ENCODE measurements at regions not wholly inside any gene's neighbourhood (a gene's known extent, or its start where the extent isn't known, plus 50 kb on each side); places are given as distances from the start of the nearest gene placed in this dataset.

DNA sequence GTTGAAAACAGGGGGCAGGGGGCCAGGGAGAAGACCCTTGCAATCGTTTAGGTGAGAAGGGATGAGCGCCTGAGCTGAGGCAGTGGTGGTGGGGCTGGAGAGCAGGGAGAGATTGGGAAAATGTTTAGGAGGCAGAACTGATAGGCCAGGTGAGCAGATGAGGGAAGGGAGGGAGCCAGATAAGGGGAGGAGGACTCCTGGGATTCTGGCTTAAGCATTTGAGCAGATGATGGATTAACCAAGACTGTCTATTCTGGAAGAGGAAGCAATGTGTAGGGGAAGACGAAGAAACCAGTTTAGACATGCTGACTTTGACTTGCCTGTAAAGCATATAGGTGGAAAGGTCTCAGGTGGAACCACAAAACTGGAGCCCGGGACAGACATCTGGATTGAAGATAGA, 49.9 kb upstream of the ASPRV1 start:
- ATAC-seq (ENCODE audit: low read depth) (no peak), DNase-seq (no peak)
- no peak overlapping the region for H3K4me2 ChIP-seq (replicated peaks; ENCODE audit: low read depth, low read length, poor library complexity, severe bottlenecking)
- H3K79me2 ChIP-seq (ENCODE audit: control insufficient read depth, insufficient read depth, low read length): no peaks in the 10 kb centered on the region
- no peaks in the 10 kb centered on the region for H4K20me1 ChIP-seq (ENCODE audit: control insufficient read depth, insufficient read depth, low read length, poor library complexity, severe bottlenecking)
- no peak overlapping the region for H2AFZ ChIP-seq (ENCODE audit: insufficient read depth, low read depth, low read length, poor library complexity, severe bottlenecking)
- no peaks in the 10 kb centered on the region for H3K9me3 ChIP-seq (ENCODE audit: control extremely low read depth in 1 of 3, control insufficient read depth in 2 of 3, insufficient read depth in 1 of 3, low read length in 2 of 3)
- H3K9ac ChIP-seq (ENCODE audit: low read length): no peak overlapping the region
- no peaks in the 10 kb centered on the region for H3K27me3 ChIP-seq (replicated peaks in 1 of 4; ENCODE audit: control extremely low read depth in 1 of 4, control insufficient read depth in 3 of 4, insufficient read depth in 4 of 4, low read length in 3 of 4)
- H3K4me1 Mint-ChIP-seq: peaks cover 11% of the 10 kb centered on the region
- ChIA-PET POLR2A (interaction anchor here (0.7 kb wide), 1 partner anchor 9 kb away, joined by 3 read pairs; no protein-coding TSS in a partner anchor), CTCF (no interaction called here)
- no peak for TF ChIP-seq CTCF (IDR thresholded peaks at IDR 0.05)
- TF ChIP-seq EZH2 (IDR thresholded peaks at IDR 0.05; ENCODE audit: borderline replicate concordance, insufficient read depth, low read depth, low read length, poor library complexity, severe bottlenecking): no peak
- intact Hi-C loops (cut with micrococcal nuclease): no loop called here
- H3K27ac Mint-ChIP-seq: no peak overlapping the region
- H3K27me3 Mint-ChIP-seq: no peaks in the 10 kb centered on the region
- H3K27ac ChIP-seq (ENCODE audit: low read length in 2 of 2): no peak overlapping the region
- H3K4me1 ChIP-seq (ENCODE audit: control insufficient read depth in 2 of 2, insufficient read depth in 2 of 2, low read length in 2 of 2): peaks cover 0 to 6% of the 10 kb centered on the region in 2 donors
- H3K9me3 Mint-ChIP-seq (ENCODE audit: insufficient read depth): no peaks in the 10 kb centered on the region
- peaks cover 0 to 1% of the 10 kb centered on the region in 2 experiments for H3K36me3 ChIP-seq (replicated peaks in 1 of 2; ENCODE audit: control extremely low read depth in 1 of 2, control insufficient read depth in 1 of 2, extremely low read depth in 1 of 2, insufficient read depth in 2 of 2, low read length in 1 of 2)
- no peak overlapping the region for H3K4me3 Mint-ChIP-seq
- WGBS (ENCODE audit: insufficient coverage): 95% methylated on average over 4 of the region's 4 CpGs
- no peak overlapping the region for H3K4me3 ChIP-seq (ENCODE audit: control extremely low read depth in 1 of 5, extremely low read depth in 1 of 5, insufficient read depth in 1 of 5, low read depth in 2 of 5, low read length in 4 of 5)

Measured in B cell (primary cell).